Smooth muscle cell (in vitro differentiated cells): ENCODE measurements at regions not wholly inside any gene's neighbourhood (a gene's known extent, or its start where the extent isn't known, plus 50 kb on each side); places are given as distances from the start of the nearest gene placed in this dataset.

Source experiments
- DNase-seq: peaks from one replicate; lab custom pipeline; 2025; ENCODE audit not compliant: unreplicated experiment; lab: John Stamatoyannopoulos, UW
- H2AFZ ChIP-seq: fragments of 200-600 bp; sonication (generic); 2 replicates; pipeline ENCODE4 v1.6.0; 2016; ENCODE audit warnings: antibody characterized with exemption, low read depth, mild to moderate bottlenecking
- H3F3A ChIP-seq: fragments of 200-600 bp; sonication (generic); 2 replicates; pipeline ENCODE4 v1.6.0; 2017; ENCODE audit warnings: antibody characterized with exemption, low read depth
- H3K27ac ChIP-seq: fragments of 200-600 bp; sonication (generic); 2 replicates; pipeline ENCODE4 v1.5.1; 2016; ENCODE audit warnings: low read depth, mild to moderate bottlenecking
- H3K27me3 ChIP-seq: fragments of 200-600 bp; sonication (generic); 2 replicates; pipeline ENCODE4 v1.6.1; 2016; ENCODE audit warnings: low read depth, mild to moderate bottlenecking
- H3K36me3 ChIP-seq: fragments of 200-600 bp; sonication (generic); 2 replicates; pipeline ENCODE4 v1.5.1; 2016; ENCODE audit warnings: low read depth
- H3K4me1 ChIP-seq: fragments of 200-600 bp; sonication (generic); 2 replicates; pipeline ENCODE4 v1.5.1; 2016; ENCODE audit warnings: low read depth
- H3K4me2 ChIP-seq: fragments of 200-600 bp; sonication (generic); 2 replicates; pipeline ENCODE4 v1.6.0; 2016; ENCODE audit warnings: mild to moderate bottlenecking
- H3K4me3 ChIP-seq: fragments of 200-600 bp; sonication (generic); 2 replicates; pipeline ENCODE4 v1.5.1; 2016; ENCODE audit warnings: mild to moderate bottlenecking
- H3K79me2 ChIP-seq: fragments of 200-600 bp; sonication (generic); 2 replicates; pipeline ENCODE4 v1.6.0; 2016; ENCODE audit warnings: low read depth, mild to moderate bottlenecking
- H3K9ac ChIP-seq: fragments of 200-600 bp; sonication (generic); 2 replicates; pipeline ENCODE4 v1.6.0; 2016; ENCODE audit warnings: low read depth
- H3K9me3 ChIP-seq: fragments of 200-600 bp; sonication (generic); replicated peaks from 2 replicates; pipeline ENCODE4 v1.5.1; 2016; ENCODE audit warnings: low read depth
- H4K20me1 ChIP-seq: fragments of 200-600 bp; sonication (generic); 2 replicates; pipeline ENCODE4 v1.6.0; 2016; ENCODE audit warnings: low read depth
- CTCF ChIP-seq: fragments of 200-600 bp; sonication (generic); IDR thresholded peaks from 2 replicates; pipeline ENCODE4 v1.5.1; 2017; ENCODE audit warnings: borderline replicate concordance, mild to moderate bottlenecking, antibody characterized with exemption; ENCODE audit not compliant: insufficient read depth, poor library complexity, severe bottlenecking
- WGBS: methylation state at CpG from one replicate; pipeline ENCODE4 v1.1.7; 2016; ENCODE audit warnings: low lambda C conversion rate; 5-methylcytosine and 5-hydroxymethylcytosine counted together

GRCh38 chr1:88208389-88208788 lies 475.7 kb upstream of the PKN2 start:
- Histone ChIP-seq H3K27me3 (no peaks in the 10 kb centered on the region), H3K9me3 (no peaks in the 10 kb centered on the region), H3F3A (no peaks in the 10 kb centered on the region), H3K79me2 (no peaks in the 10 kb centered on the region), H3K36me3 (no peaks in the 10 kb centered on the region), H2AFZ (no peak overlapping the region), H3K9ac (no peak overlapping the region), H3K4me1 (no peaks in the 10 kb centered on the region), H3K4me2 (no peak overlapping the region), H3K4me3 (no peak overlapping the region), H3K27ac (no peak overlapping the region), H4K20me1 (no peaks in the 10 kb centered on the region)
- TF ChIP-seq CTCF, result no peak
- DNase-seq, result no peak
- 63% methylated on average over 1 of the region's 1 CpG for WGBS

- Histone ChIP-seq H3K4me2 (no peak overlapping the region), H4K20me1 (no peaks in the 10 kb centered on the region), H3F3A (no peaks in the 10 kb centered on the region), H3K27ac (no peak overlapping the region), H3K4me3 (no peak overlapping the region), H3K36me3 (no peaks in the 10 kb centered on the region), H3K79me2 (no peaks in the 10 kb centered on the region), H3K9ac (no peak overlapping the region), H2AFZ (no peak overlapping the region), H3K4me1 (no peaks in the 10 kb centered on the region), H3K27me3 (no peaks in the 10 kb centered on the region), H3K9me3 (no peaks in the 10 kb centered on the region)
- no peak for TF ChIP-seq CTCF
- no peak for DNase-seq
- WGBS, result 88% methylated on average over 2 of the region's 2 CpGs
Observed at GRCh38 chr1:88210103-88210787, 473.8 kb upstream of the PKN2 start.

- no peaks in the 10 kb centered on the region for H4K20me1 ChIP-seq
- DNase-seq, result no peak
- H3K4me1 ChIP-seq, result no peaks in the 10 kb centered on the region
- no peaks in the 10 kb centered on the region for H3K9me3 ChIP-seq
- no peaks in the 10 kb centered on the region for H3F3A ChIP-seq
- no peak overlapping the region for H3K4me2 ChIP-seq
- WGBS, result 80% methylated on average over 4 of the region's 4 CpGs
- no peak for TF ChIP-seq CTCF
- no peak overlapping the region for H3K27ac ChIP-seq
- no peak overlapping the region for H3K4me3 ChIP-seq
- H3K36me3 ChIP-seq, result no peaks in the 10 kb centered on the region
- no peaks in the 10 kb centered on the region for H3K79me2 ChIP-seq
- H3K27me3 ChIP-seq, result no peaks in the 10 kb centered on the region
- no peak overlapping the region for H3K9ac ChIP-seq
- no peak overlapping the region for H2AFZ ChIP-seq
Observed at GRCh38 chr1:88216441-88216840, 467.6 kb upstream of the PKN2 start.

- no peak overlapping the region for H2AFZ ChIP-seq
- H3K27ac ChIP-seq, result no peak overlapping the region
- H3K4me1 ChIP-seq, result no peaks in the 10 kb centered on the region
- H3K4me2 ChIP-seq, result no peak overlapping the region
- H3K27me3 ChIP-seq, result no peaks in the 10 kb centered on the region
- no peaks in the 10 kb centered on the region for H3K79me2 ChIP-seq
- H3F3A ChIP-seq, result no peaks in the 10 kb centered on the region
- H3K4me3 ChIP-seq, result no peak overlapping the region
- 53% methylated on average over 2 of the region's 2 CpGs for WGBS
- no peak for DNase-seq
- no peak overlapping the region for H3K9ac ChIP-seq
- H3K9me3 ChIP-seq, result no peaks in the 10 kb centered on the region
- no peaks in the 10 kb centered on the region for H4K20me1 ChIP-seq
- no peaks in the 10 kb centered on the region for H3K36me3 ChIP-seq
- no peak for TF ChIP-seq CTCF
Observed at GRCh38 chr1:88217386-88217785, 466.7 kb upstream of the PKN2 start.
